CD14-positive monocyte (primary cell): ENCODE measurements at regions not wholly inside any gene's neighbourhood (a gene's known extent, or its start where the extent isn't known, plus 50 kb on each side); places are given as distances from the start of the nearest gene placed in this dataset.

Source experiments
- DNase-seq, 3 donors: peaks; one replicate each; pipeline ENCODE4 v3.0.0-alpha.2; 2011 to 2022
- H2AFZ ChIP-seq: 2 replicates; pipeline ENCODE4 v1.6.0; 2012; ENCODE audit warnings: mild to moderate bottlenecking, low read depth, low read length, inconsistent platforms; ENCODE audit not compliant: insufficient read depth, poor library complexity, severe bottlenecking
- H3K27ac ChIP-seq, 2 donors: 1 replicate in 1 of 2; 2 replicates in 1 of 2; pipeline ENCODE4 v1.5.1; 2012 to 2013; ENCODE audit warnings: low read length in 2 of 2, control low read depth in 1 of 2, inconsistent platforms in 1 of 2, low read depth in 1 of 2, mild to moderate bottlenecking in 1 of 2
- H3K27me3 ChIP-seq, 2 donors: one replicate each; pipeline versions ENCODE4 v1.6.0 to v1.6.1; 2011 to 2013; ENCODE audit warnings: low read length in 2 of 2; ENCODE audit not compliant: control insufficient read depth in 2 of 2, insufficient read depth in 2 of 2
- H3K36me3 ChIP-seq, 2 donors: replicated peaks in 1 of 2; 1 replicate in 1 of 2; 2 replicates in 1 of 2; pipeline versions ENCODE4 v1.5.1 to v1.6.1; 2012 to 2013; ENCODE audit warnings: low read length in 2 of 2, control low read depth in 1 of 2, inconsistent platforms in 1 of 2, mild to moderate bottlenecking in 1 of 2; ENCODE audit not compliant: insufficient read depth in 2 of 2, control insufficient read depth in 1 of 2
- H3K4me1 ChIP-seq, 2 donors: 1 replicate in 1 of 2; 2 replicates in 1 of 2; pipeline versions ENCODE4 v1.5.1 to v1.6.1; 2012 to 2013; ENCODE audit warnings: low read length in 2 of 2, control low read depth in 1 of 2, inconsistent platforms in 1 of 2, mild to moderate bottlenecking in 1 of 2, moderate library complexity in 1 of 2; ENCODE audit not compliant: insufficient read depth in 2 of 2, control insufficient read depth in 1 of 2
- H3K4me2 ChIP-seq: replicated peaks from 2 replicates; pipeline ENCODE3; 2012; ENCODE audit warnings: low read length, moderate library complexity, mild to moderate bottlenecking; ENCODE audit not compliant: poor library complexity, severe bottlenecking; ENCODE audit errors: extremely low read depth
- H3K4me3 ChIP-seq, 3 experiments: fragments of 200-600 bp in 1 of 3; sonication (generic) in 1 of 3; replicated peaks in 1 of 3; 1 replicate in 2 of 3; 2 replicates in 1 of 3; pipeline ENCODE4 v1.5.1; 2011 to 2013; ENCODE audit warnings: low read length in 3 of 3, mild to moderate bottlenecking in 3 of 3, control low read depth in 2 of 3, low read depth in 2 of 3, inconsistent platforms in 1 of 3, moderate library complexity in 1 of 3
- H3K79me2 ChIP-seq: 2 replicates; pipeline ENCODE4 v1.6.0; 2012; ENCODE audit warnings: mild to moderate bottlenecking, control low read depth, inconsistent platforms, low read length, moderate library complexity; ENCODE audit not compliant: insufficient read depth
- H3K9ac ChIP-seq: 2 replicates; pipeline ENCODE4 v1.6.0; 2017; ENCODE audit warnings: low read length, mild to moderate bottlenecking; ENCODE audit not compliant: insufficient read depth, poor library complexity, severe bottlenecking
- H3K9me3 ChIP-seq, 2 donors: replicated peaks in 1 of 2; 1 replicate in 1 of 2; 2 replicates in 1 of 2; pipeline versions ENCODE4 v1.5.1 to v1.6.1; 2012 to 2013; ENCODE audit warnings: low read length in 2 of 2, control low read depth in 1 of 2; ENCODE audit not compliant: control insufficient read depth in 1 of 2, insufficient read depth in 1 of 2
- H4K20me1 ChIP-seq: 2 replicates; pipeline ENCODE4 v1.6.0; 2012; ENCODE audit warnings: mild to moderate bottlenecking, low read length, control low read depth, moderate library complexity; ENCODE audit not compliant: insufficient read depth
- H3K27ac Mint-ChIP-seq, 7 donors: one replicate each; pipeline ENCODE4 v1.8.0; 2020; ENCODE audit warnings: mild to moderate bottlenecking in 7 of 7, mixed read lengths in 7 of 7, moderate library complexity in 6 of 7, inconsistent platforms in 2 of 7
- H3K27me3 Mint-ChIP-seq, 3 donors: one replicate each; pipeline ENCODE4 v1.8.0; 2021 to 2022; ENCODE audit warnings: low read depth in 3 of 3, mild to moderate bottlenecking in 3 of 3, mixed read lengths in 3 of 3, moderate library complexity in 3 of 3, inconsistent platforms in 1 of 3
- H3K36me3 Mint-ChIP-seq, 2 donors: one replicate each; pipeline ENCODE4 v1.8.0; 2020; ENCODE audit warnings: mixed read lengths in 2 of 2, inconsistent platforms in 1 of 2, mild to moderate bottlenecking in 1 of 2
- H3K4me1 Mint-ChIP-seq: one replicate; pipeline ENCODE4 v1.8.0; 2020; ENCODE audit warnings: mild to moderate bottlenecking, mixed read lengths
- H3K4me3 Mint-ChIP-seq, 2 donors: one replicate each; pipeline ENCODE4 v1.8.0; 2020; ENCODE audit warnings: mild to moderate bottlenecking in 2 of 2, mixed read lengths in 2 of 2, moderate library complexity in 1 of 2
- H3K9me3 Mint-ChIP-seq, 7 donors: one replicate each; pipeline ENCODE4 v1.8.0; 2020 to 2022; ENCODE audit warnings: mixed read lengths in 7 of 7, mild to moderate bottlenecking in 6 of 7, moderate library complexity in 6 of 7, inconsistent platforms in 2 of 7
- CTCF ChIP-seq: fragments of 200-600 bp; IDR thresholded peaks from one replicate; pipeline ENCODE4 v1.8.0; 2022; ENCODE audit warnings: antibody characterized with exemption, mild to moderate bottlenecking
- WGBS: methylation state at CpG from one replicate; pipeline ENCODE4 v1.1.5; 2013; ENCODE audit warnings: missing lambda C conversion rate; ENCODE audit not compliant: insufficient coverage; 5-methylcytosine and 5-hydroxymethylcytosine counted together
- intact Hi-C, 2 donors: fragments of 100-400 bp; cut with micrococcal nuclease; formaldehyde crosslinking; loops; one replicate each; pipeline versions ENCODE4 v1.15.0 to v1.15.1; 2023

GRCh38 chr3:118577055-118577777 is 457.4 kb downstream of the IGSF11 start:
- Histone ChIP-seq H3K4me1 (no peaks in the 10 kb centered on the region), H3K27me3 (no peaks in the 10 kb centered on the region), H3K4me3 (no peak overlapping the region), H3K9ac (no peak overlapping the region), H4K20me1 (no peaks in the 10 kb centered on the region), H2AFZ (no peak overlapping the region), H3K27ac (no peak overlapping the region), H3K79me2 (no peaks in the 10 kb centered on the region), H3K9me3 (peaks cover 3 to 4% of the 10 kb centered on the region in 2 donors), H3K4me2 (no peak overlapping the region), H3K36me3 (no peaks in the 10 kb centered on the region)
- H3K9me3 Mint-ChIP-seq: peaks cover 2 to 7% (median 3%) of the 10 kb centered on the region in 7 donors
- 50% methylated on average over 2 of the region's 3 CpGs for WGBS
- no peak for DNase-seq
- no peak overlapping the region for H3K27ac Mint-ChIP-seq
- no peak for TF ChIP-seq CTCF
- no peaks in the 10 kb centered on the region for H3K4me1 Mint-ChIP-seq
- no peak overlapping the region for H3K4me3 Mint-ChIP-seq
- no peaks in the 10 kb centered on the region for H3K27me3 Mint-ChIP-seq
- intact Hi-C loops: no loop called here
- no peaks in the 10 kb centered on the region for H3K36me3 Mint-ChIP-seq

- Histone ChIP-seq H3K4me3 (no peak overlapping the region), H3K27me3 (no peaks in the 10 kb centered on the region), H3K9me3 (peaks cover 0 to 4% of the 10 kb centered on the region in 2 donors), H3K4me1 (no peaks in the 10 kb centered on the region), H3K4me2 (no peak overlapping the region), H3K27ac (no peak overlapping the region), H2AFZ (no peak overlapping the region), H3K79me2 (no peaks in the 10 kb centered on the region), H4K20me1 (no peaks in the 10 kb centered on the region), H3K36me3 (no peaks in the 10 kb centered on the region), H3K9ac (no peak overlapping the region)
- H3K27ac Mint-ChIP-seq: no peak overlapping the region
- intact Hi-C loops: no loop called here
- DNase-seq: no peak
- TF ChIP-seq CTCF: no peak
- H3K9me3 Mint-ChIP-seq: peaks cover 0 to 7% (median 2%) of the 10 kb centered on the region in 7 donors
- WGBS: 93% methylated on average over 4 of the region's 6 CpGs
- H3K27me3 Mint-ChIP-seq: no peaks in the 10 kb centered on the region
- H3K36me3 Mint-ChIP-seq: no peaks in the 10 kb centered on the region
- no peaks in the 10 kb centered on the region for H3K4me1 Mint-ChIP-seq
- no peak overlapping the region for H3K4me3 Mint-ChIP-seq
These were observed 456.1 kb downstream of the IGSF11 start for GRCh38 chr3:118578559-118578958.
